Hepatocyte (in vitro differentiated cells): ENCODE measurements at regions not wholly inside any gene's neighbourhood (a gene's known extent, or its start where the extent isn't known, plus 50 kb on each side); places are given as distances from the start of the nearest gene placed in this dataset.

Source experiments
- DNase-seq: peaks from one replicate; pipeline ENCODE4 v3.0.0-alpha.2; 2016; ENCODE audit warnings: low spot score
- H2AFZ ChIP-seq: fragments of 200-600 bp; sonication (generic); 2 replicates; pipeline ENCODE4 v1.6.0; 2016; ENCODE audit warnings: antibody characterized with exemption, mild to moderate bottlenecking
- H3K27ac ChIP-seq: fragments of 200-600 bp; sonication (generic); 2 replicates; pipeline ENCODE4 v1.5.1; 2016; ENCODE audit warnings: mild to moderate bottlenecking
- H3K27me3 ChIP-seq: fragments of 200-600 bp; sonication (generic); 2 replicates; pipeline ENCODE4 v1.6.1; 2016
- H3K36me3 ChIP-seq: fragments of 200-600 bp; sonication (generic); replicated peaks from 2 replicates; pipeline ENCODE4 v1.5.1; 2016; ENCODE audit warnings: low read depth; ENCODE audit not compliant: insufficient read depth
- H3K4me1 ChIP-seq: fragments of 200-600 bp; sonication (generic); 2 replicates; pipeline ENCODE4 v1.5.1; 2016; ENCODE audit warnings: mild to moderate bottlenecking, moderate library complexity; ENCODE audit not compliant: insufficient read depth
- H3K4me2 ChIP-seq: fragments of 200-600 bp; sonication (generic); 2 replicates; pipeline ENCODE4 v1.6.0; 2016
- H3K4me3 ChIP-seq: fragments of 200-600 bp; sonication (generic); 2 replicates; pipeline ENCODE4 v1.5.1; 2016; ENCODE audit warnings: mild to moderate bottlenecking
- H3K79me2 ChIP-seq: fragments of 200-600 bp; sonication (generic); 2 replicates; pipeline ENCODE4 v1.6.0; 2017; ENCODE audit warnings: mild to moderate bottlenecking
- H3K9me2 ChIP-seq: fragments of 200-600 bp; sonication (generic); replicated peaks from 2 replicates; pipeline ENCODE4 v1.6.0; 2017; ENCODE audit warnings: mild to moderate bottlenecking; ENCODE audit not compliant: insufficient read depth
- H3K9me3 ChIP-seq: fragments of 200-600 bp; sonication (generic); 2 replicates; pipeline ENCODE4 v1.5.1; 2016; ENCODE audit warnings: low read depth, mild to moderate bottlenecking
- H4K20me1 ChIP-seq: fragments of 200-600 bp; sonication (generic); 2 replicates; pipeline ENCODE4 v1.6.0; 2016; ENCODE audit warnings: mild to moderate bottlenecking; ENCODE audit not compliant: insufficient read depth, poor library complexity, severe bottlenecking
- EZH2 ChIP-seq: fragments of 200-600 bp; sonication (generic); IDR thresholded peaks from 2 replicates; pipeline ENCODE4 v1.6.1; 2016; ENCODE audit warnings: antibody characterized with exemption, mild to moderate bottlenecking, borderline replicate concordance
- EZH2phosphoT487 ChIP-seq: fragments of 200-600 bp; sonication (generic); IDR thresholded peaks from one replicate; pipeline ENCODE4 v1.6.1; 2018; ENCODE audit warnings: antibody characterized with exemption, mild to moderate bottlenecking, low read depth, moderate library complexity; ENCODE audit not compliant: unreplicated experiment, severe bottlenecking
- WGBS: methylation state at CpG from one replicate; pipeline ENCODE4 v1.1.6; 2016; ENCODE audit warnings: low lambda C conversion rate; ENCODE audit errors: missing lambda C conversion rate; 5-methylcytosine and 5-hydroxymethylcytosine counted together
- TF ChIP-seq, protein P1 (sequence below): fragments of 200-600 bp; sonication (generic); IDR thresholded peaks from 2 replicates; pipeline ENCODE4 v1.5.1; 2016; ENCODE audit warnings: antibody characterized with exemption, mild to moderate bottlenecking; ENCODE audit not compliant: poor library complexity

DNA sequence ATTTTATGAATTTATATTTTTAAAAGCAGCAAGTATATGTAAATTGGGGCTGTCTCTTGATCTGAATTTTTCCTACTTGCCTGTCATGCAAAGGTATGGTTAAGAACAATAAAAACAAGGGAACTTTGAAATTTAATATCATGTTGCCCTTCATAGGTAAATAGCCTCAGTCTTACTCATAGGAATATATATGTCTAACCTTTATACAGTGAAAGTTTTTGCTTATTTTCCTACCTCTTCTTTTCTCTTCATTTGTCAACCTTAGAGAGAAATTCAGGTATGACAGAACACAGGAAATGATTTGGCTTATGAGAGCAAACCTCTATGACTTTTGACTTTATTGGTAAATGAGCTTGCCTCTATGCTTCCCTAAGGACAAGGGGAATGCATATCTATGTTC is 716.0 kb downstream of the CENPC start:
- Histone ChIP-seq H3K4me2 (no peak overlapping the region), H3K27ac (no peak overlapping the region), H3K36me3 (no peaks in the 10 kb centered on the region), H3K4me3 (no peak overlapping the region), H3K9me2 (no peaks in the 10 kb centered on the region), H3K27me3 (no peaks in the 10 kb centered on the region), H4K20me1 (no peaks in the 10 kb centered on the region), H3K4me1 (no peaks in the 10 kb centered on the region), H2AFZ (no peak overlapping the region), H3K79me2 (no peaks in the 10 kb centered on the region), H3K9me3 (no peaks in the 10 kb centered on the region)
- TF ChIP-seq EZH2 (no peak), EZH2phosphoT487 (no peak)
- TF ChIP-seq, protein P1, sequence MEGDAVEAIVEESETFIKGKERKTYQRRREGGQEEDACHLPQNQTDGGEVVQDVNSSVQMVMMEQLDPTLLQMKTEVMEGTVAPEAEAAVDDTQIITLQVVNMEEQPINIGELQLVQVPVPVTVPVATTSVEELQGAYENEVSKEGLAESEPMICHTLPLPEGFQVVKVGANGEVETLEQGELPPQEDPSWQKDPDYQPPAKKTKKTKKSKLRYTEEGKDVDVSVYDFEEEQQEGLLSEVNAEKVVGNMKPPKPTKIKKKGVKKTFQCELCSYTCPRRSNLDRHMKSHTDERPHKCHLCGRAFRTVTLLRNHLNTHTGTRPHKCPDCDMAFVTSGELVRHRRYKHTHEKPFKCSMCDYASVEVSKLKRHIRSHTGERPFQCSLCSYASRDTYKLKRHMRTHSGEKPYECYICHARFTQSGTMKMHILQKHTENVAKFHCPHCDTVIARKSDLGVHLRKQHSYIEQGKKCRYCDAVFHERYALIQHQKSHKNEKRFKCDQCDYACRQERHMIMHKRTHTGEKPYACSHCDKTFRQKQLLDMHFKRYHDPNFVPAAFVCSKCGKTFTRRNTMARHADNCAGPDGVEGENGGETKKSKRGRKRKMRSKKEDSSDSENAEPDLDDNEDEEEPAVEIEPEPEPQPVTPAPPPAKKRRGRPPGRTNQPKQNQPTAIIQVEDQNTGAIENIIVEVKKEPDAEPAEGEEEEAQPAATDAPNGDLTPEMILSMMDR: no peak
- DNase-seq: no peak

DNA sequence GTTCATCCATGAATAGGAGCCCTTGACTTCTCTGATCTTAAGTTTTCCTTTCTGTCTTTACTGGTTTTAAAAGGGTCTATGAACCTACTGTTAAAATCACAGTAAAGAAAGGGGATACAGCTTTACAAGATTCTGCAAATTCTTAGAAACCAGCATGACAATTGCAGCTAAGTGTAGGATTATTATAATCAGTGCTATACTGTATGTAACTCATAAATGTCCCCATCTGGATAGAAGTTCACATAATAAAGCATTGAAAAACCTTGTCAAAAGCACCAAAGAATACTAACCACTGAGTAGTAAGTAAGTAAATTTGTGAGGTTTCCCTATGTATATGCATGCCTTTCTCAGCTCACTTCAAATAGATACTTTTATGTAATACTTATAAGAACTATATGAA is 724.6 kb downstream of the CENPC start:
- Histone ChIP-seq H4K20me1 (no peaks in the 10 kb centered on the region), H3K4me2 (no peak overlapping the region), H3K4me1 (no peaks in the 10 kb centered on the region), H3K79me2 (no peaks in the 10 kb centered on the region), H3K27ac (no peak overlapping the region), H3K9me3 (no peaks in the 10 kb centered on the region), H3K4me3 (no peak overlapping the region), H3K9me2 (no peaks in the 10 kb centered on the region), H3K36me3 (no peaks in the 10 kb centered on the region), H2AFZ (no peak overlapping the region), H3K27me3 (no peaks in the 10 kb centered on the region)
- TF ChIP-seq EZH2 (no peak), EZH2phosphoT487 (no peak)
- TF ChIP-seq, protein P1: no peak
- no peak for DNase-seq

DNA sequence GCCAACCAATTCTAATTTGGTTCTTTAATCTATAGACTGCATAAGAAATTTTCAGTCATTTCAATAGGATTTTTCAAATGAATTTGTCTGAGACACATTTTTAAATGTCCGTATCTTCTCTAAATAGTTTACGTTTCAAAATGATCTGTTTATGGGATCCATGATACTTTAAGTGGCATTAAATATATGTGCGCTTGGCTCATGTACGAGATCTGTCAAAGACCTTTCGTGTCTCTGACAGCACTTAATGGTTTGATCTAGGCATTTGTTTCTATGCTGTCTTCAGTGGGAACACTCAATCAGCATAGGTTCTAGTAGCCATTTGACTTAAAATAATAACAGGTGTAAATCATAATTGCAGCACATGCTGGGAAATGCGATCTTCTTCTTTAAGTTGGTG is 731.0 kb downstream of the CENPC start:
- TF ChIP-seq EZH2 (no peak), EZH2phosphoT487 (no peak)
- TF ChIP-seq, protein P1: no peak
- DNase-seq: no peak
- Histone ChIP-seq H4K20me1 (no peaks in the 10 kb centered on the region), H3K79me2 (no peaks in the 10 kb centered on the region), H3K9me3 (no peaks in the 10 kb centered on the region), H2AFZ (no peak overlapping the region), H3K9me2 (no peaks in the 10 kb centered on the region), H3K36me3 (no peaks in the 10 kb centered on the region), H3K4me3 (no peak overlapping the region), H3K27ac (no peak overlapping the region), H3K4me2 (no peak overlapping the region), H3K27me3 (no peaks in the 10 kb centered on the region), H3K4me1 (peaks cover 6% of the 10 kb centered on the region)
- 75% methylated on average over 6 of the region's 6 CpGs for WGBS

DNA sequence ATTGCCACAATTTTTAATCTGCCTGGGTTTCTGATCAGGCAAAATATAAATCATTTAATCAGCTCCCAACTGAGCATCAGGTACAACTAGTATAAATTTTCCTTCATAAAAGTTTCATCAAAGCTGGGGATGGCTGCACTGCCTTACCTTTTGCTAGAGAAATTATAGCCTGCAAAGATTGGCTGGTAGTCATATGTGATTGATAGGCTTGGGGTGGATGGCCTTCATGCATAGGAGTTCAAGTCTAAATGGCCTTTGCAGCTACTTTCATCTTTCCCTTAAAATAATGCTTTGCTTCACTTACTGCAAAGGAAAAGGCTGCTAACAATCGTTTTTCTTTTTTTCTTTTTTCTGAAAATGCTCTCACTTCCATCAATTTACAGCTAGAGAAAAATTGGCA is 739.7 kb downstream of the CENPC start:
- H3K9me2 ChIP-seq: no peaks in the 10 kb centered on the region
- H3K79me2 ChIP-seq: no peaks in the 10 kb centered on the region
- no peak overlapping the region for H3K4me3 ChIP-seq
- no peak for DNase-seq
- TF ChIP-seq, protein P1: no peak
- no peak for TF ChIP-seq EZH2
- no peak for TF ChIP-seq EZH2phosphoT487
- H3K36me3 ChIP-seq: no peaks in the 10 kb centered on the region
- no peaks in the 10 kb centered on the region for H3K27me3 ChIP-seq
- no peak overlapping the region for H3K4me2 ChIP-seq
- no peaks in the 10 kb centered on the region for H3K4me1 ChIP-seq
- no peaks in the 10 kb centered on the region for H3K9me3 ChIP-seq
- H3K27ac ChIP-seq: no peak overlapping the region
- WGBS: 74% methylated on average over 1 of the region's 1 CpG
- no peak overlapping the region for H2AFZ ChIP-seq
- H4K20me1 ChIP-seq: no peaks in the 10 kb centered on the region
